ENCODE measurements at regions not wholly inside any gene's neighbourhood (a gene's known extent, or its start where the extent isn't known, plus 50 kb on each side); places are given as distances from the start of the nearest gene placed in this dataset.

DNA sequence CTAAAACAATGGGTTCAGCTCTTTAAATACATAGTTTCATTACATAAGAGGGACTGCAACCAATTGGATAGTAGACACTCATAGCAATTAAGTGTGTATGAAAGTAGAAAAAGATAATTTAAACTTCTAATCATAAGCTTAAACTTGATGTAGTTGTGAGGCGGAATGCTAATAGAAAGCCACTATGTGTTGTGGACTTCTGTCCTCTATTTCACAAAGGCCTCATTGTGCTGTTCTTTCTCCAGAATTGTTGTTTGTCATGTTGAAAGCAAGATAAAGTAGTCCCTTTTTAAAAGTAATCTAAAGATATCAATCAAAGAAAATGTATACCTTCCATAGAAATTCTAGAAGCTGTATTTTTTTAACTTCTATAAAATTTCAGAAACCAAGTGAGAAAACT is 329.4 kb downstream of the KLHL4 start:
- H3K36me3 Mint-ChIP-seq (ENCODE audit: low read depth): no peaks in the 10 kb centered on the region
- H3K9me3 Mint-ChIP-seq: peaks cover 21% of the 10 kb centered on the region
- no peak for DNase-seq
- no peaks in the 10 kb centered on the region for H3K27me3 Mint-ChIP-seq (ENCODE audit: low read depth, poor library complexity)
- H3K4me3 Mint-ChIP-seq: no peak overlapping the region
- H3K27ac Mint-ChIP-seq: no peak overlapping the region
- no peaks in the 10 kb centered on the region for H3K4me1 Mint-ChIP-seq
- TF ChIP-seq, protein P1, sequence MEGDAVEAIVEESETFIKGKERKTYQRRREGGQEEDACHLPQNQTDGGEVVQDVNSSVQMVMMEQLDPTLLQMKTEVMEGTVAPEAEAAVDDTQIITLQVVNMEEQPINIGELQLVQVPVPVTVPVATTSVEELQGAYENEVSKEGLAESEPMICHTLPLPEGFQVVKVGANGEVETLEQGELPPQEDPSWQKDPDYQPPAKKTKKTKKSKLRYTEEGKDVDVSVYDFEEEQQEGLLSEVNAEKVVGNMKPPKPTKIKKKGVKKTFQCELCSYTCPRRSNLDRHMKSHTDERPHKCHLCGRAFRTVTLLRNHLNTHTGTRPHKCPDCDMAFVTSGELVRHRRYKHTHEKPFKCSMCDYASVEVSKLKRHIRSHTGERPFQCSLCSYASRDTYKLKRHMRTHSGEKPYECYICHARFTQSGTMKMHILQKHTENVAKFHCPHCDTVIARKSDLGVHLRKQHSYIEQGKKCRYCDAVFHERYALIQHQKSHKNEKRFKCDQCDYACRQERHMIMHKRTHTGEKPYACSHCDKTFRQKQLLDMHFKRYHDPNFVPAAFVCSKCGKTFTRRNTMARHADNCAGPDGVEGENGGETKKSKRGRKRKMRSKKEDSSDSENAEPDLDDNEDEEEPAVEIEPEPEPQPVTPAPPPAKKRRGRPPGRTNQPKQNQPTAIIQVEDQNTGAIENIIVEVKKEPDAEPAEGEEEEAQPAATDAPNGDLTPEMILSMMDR (IDR thresholded peaks at IDR 0.05): no peak

- Mint-ChIP-seq H3K4me3 (peak overlapping the region; percentile 4), H3K27ac (peak overlapping the region; percentile 88), H3K9me3 (peaks cover 7% of the 10 kb centered on the region), H3K4me1 (peaks cover 19% of the 10 kb centered on the region), H3K27me3 (ENCODE audit: low read depth, poor library complexity) (no peaks in the 10 kb centered on the region), H3K36me3 (ENCODE audit: low read depth) (no peaks in the 10 kb centered on the region)
- TF ChIP-seq, protein P1 (IDR thresholded peaks at IDR 0.05): no peak
- DNase-seq: no peak
Observed at GRCh38 chrX:87873347-87873941, 355.8 kb downstream of the KLHL4 start.

DNA sequence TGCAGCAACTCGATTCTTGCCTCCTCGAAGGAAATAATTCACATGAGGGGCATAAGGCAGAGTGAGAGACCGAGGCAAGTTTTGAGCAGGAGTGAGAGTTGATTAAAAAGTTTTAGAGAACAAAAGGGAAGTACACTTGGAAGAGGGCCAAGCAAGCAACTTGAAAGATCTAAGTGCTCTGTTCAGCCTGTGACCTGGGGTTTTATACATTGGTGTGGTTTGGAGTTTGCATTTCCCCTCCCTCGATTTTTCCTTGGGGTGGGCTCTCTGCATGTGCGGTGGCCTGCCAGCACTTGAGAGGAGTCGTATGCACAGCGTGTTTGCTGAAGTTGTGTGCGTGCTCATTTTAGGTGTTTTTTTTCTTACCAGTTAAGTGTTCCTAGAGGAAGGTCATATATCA is 356.4 kb downstream of the KLHL4 start:
- no peak for DNase-seq
- Mint-ChIP-seq H3K4me1 (peaks cover 19% of the 10 kb centered on the region), H3K27me3 (ENCODE audit: low read depth, poor library complexity) (no peaks in the 10 kb centered on the region), H3K4me3 (no peak overlapping the region), H3K27ac (peak overlapping the region; percentile 88), H3K36me3 (ENCODE audit: low read depth) (no peaks in the 10 kb centered on the region), H3K9me3 (peaks cover 7% of the 10 kb centered on the region)
- TF ChIP-seq, protein P1 (IDR thresholded peaks at IDR 0.05): no peak

DNA sequence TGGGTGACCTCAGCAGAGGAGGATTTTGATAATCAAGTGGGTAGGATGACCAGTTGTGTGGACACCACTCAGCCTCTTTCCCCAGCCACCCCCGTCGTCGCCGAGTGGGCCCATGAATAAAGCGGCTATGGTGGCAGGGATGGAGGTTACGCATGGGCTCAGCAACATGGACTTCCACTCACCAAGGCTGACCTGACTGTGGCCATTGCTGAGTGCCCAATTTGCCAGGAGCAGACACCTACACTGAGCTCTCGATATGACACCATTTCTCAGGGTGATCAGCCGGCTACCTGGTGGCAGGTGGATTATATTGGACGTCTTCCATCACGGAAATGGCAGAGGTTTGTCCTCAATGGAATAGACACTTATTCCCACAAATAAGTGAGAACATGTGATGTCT is 361.3 kb downstream of the KLHL4 start:
- TF ChIP-seq, protein P1 (IDR thresholded peaks at IDR 0.05): no peak
- Mint-ChIP-seq H3K27ac (no peak overlapping the region), H3K9me3 (no peaks in the 10 kb centered on the region), H3K4me1 (peaks cover 9% of the 10 kb centered on the region), H3K4me3 (no peak overlapping the region), H3K36me3 (ENCODE audit: low read depth) (no peaks in the 10 kb centered on the region), H3K27me3 (ENCODE audit: low read depth, poor library complexity) (no peaks in the 10 kb centered on the region)
- no peak for DNase-seq

DNA sequence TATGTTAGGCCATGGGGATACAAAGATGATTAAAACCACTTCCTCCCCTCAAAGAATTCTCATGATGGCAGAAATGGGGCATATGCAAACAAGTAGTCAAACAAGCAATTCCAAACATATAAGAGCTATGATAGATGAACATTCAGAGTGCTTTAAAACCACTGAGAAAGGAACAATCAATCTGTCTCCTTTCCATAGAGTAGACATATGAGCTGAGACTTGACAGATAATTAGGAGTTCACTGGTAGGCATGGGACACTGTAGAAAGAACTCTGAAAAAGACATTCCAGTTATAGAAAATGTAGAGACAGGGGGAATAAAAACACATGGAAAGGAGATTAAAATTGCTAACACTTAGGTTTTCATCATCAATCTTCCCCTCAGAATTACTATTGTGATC is 372.8 kb downstream of the KLHL4 start:
- H3K9me3 Mint-ChIP-seq: no peaks in the 10 kb centered on the region
- DNase-seq: no peak
- TF ChIP-seq, protein P1 (IDR thresholded peaks at IDR 0.05): no peak
- H3K27me3 Mint-ChIP-seq (ENCODE audit: low read depth, poor library complexity): peaks cover 3% of the 10 kb centered on the region
- no peak overlapping the region for H3K4me3 Mint-ChIP-seq
- no peak overlapping the region for H3K27ac Mint-ChIP-seq
- H3K36me3 Mint-ChIP-seq (ENCODE audit: low read depth): no peaks in the 10 kb centered on the region
- peaks cover 3% of the 10 kb centered on the region for H3K4me1 Mint-ChIP-seq

DNA sequence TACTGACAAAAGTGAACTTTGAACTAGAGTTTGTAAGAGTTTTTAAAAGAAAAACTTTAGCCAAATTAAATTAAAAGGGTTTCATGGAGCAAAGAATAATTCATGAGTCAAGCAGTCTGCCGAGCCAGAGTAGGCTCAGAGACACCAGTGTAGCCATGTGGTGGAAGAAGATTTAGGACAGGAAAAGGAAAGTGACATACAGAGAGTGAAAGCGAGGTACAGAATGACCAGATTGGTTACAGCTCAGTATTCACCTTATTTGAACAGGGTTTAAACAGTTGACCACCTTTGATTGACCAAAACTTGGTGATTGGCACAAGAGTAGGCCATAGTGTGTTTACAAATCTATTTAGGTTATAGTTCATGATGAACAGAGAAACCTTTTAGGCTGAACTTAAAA is 377.8 kb downstream of the KLHL4 start:
- H3K4me1 Mint-ChIP-seq: peaks cover 4% of the 10 kb centered on the region
- H3K27ac Mint-ChIP-seq: no peak overlapping the region
- no peaks in the 10 kb centered on the region for H3K9me3 Mint-ChIP-seq
- TF ChIP-seq, protein P1 (IDR thresholded peaks at IDR 0.05): no peak
- H3K4me3 Mint-ChIP-seq: no peak overlapping the region
- no peaks in the 10 kb centered on the region for H3K27me3 Mint-ChIP-seq (ENCODE audit: low read depth, poor library complexity)
- DNase-seq: no peak
- no peaks in the 10 kb centered on the region for H3K36me3 Mint-ChIP-seq (ENCODE audit: low read depth)
